ENCODE measurements at regions not wholly inside any gene's neighbourhood (a gene's known extent, or its start where the extent isn't known, plus 50 kb on each side); places are given as distances from the start of the nearest gene placed in this dataset.

- no peak for TF ChIP-seq POLR2A (IDR thresholded peaks at IDR 0.05)
- TF ChIP-seq, protein P1, sequence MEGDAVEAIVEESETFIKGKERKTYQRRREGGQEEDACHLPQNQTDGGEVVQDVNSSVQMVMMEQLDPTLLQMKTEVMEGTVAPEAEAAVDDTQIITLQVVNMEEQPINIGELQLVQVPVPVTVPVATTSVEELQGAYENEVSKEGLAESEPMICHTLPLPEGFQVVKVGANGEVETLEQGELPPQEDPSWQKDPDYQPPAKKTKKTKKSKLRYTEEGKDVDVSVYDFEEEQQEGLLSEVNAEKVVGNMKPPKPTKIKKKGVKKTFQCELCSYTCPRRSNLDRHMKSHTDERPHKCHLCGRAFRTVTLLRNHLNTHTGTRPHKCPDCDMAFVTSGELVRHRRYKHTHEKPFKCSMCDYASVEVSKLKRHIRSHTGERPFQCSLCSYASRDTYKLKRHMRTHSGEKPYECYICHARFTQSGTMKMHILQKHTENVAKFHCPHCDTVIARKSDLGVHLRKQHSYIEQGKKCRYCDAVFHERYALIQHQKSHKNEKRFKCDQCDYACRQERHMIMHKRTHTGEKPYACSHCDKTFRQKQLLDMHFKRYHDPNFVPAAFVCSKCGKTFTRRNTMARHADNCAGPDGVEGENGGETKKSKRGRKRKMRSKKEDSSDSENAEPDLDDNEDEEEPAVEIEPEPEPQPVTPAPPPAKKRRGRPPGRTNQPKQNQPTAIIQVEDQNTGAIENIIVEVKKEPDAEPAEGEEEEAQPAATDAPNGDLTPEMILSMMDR (IDR thresholded peaks at IDR 0.05): no peak
- no peak for TF ChIP-seq EP300 (IDR thresholded peaks at IDR 0.05)
These were observed 267.3 kb upstream of the MKI67 start for GRCh38 chr10:128393546-128393945.

Data from ovary (tissue), 3 donors.